CD8-positive, alpha-beta memory T cell (primary cell): ENCODE measurements at regions not wholly inside any gene's neighbourhood (a gene's known extent, or its start where the extent isn't known, plus 50 kb on each side); places are given as distances from the start of the nearest gene placed in this dataset.

Experiments
- CTCF ChIA-PET: fragments of 350-600 bp; sonication (Branson Sonifier 250); formaldehyde crosslinking; loops from one replicate; lab custom pipeline; 2021; ENCODE audit warnings: antibody characterized with exemption; lab: Charles Lee
- POLR2A ChIA-PET: fragments of 350-600 bp; sonication (Branson Sonifier 250); formaldehyde crosslinking; loops from one replicate; lab custom pipeline; 2021; ENCODE audit warnings: antibody characterized with exemption; lab: Charles Lee
- DNase-seq, 5 donors: peaks; one replicate each; pipeline versions ENCODE4 v3.0.0 to v3.0.0-alpha.2; 2020 to 2022; ENCODE audit warnings: mixed read lengths in 1 of 5
- H3K27ac ChIP-seq: one replicate; pipeline ENCODE4 v1.7.0; 2013; ENCODE audit warnings: low read depth, mild to moderate bottlenecking, low read length, moderate library complexity
- H3K27me3 ChIP-seq: 2 replicates; pipeline ENCODE4 v1.7.0; 2013; ENCODE audit warnings: low read length, mild to moderate bottlenecking; ENCODE audit not compliant: insufficient read depth, poor library complexity, severe bottlenecking
- H3K36me3 ChIP-seq: 2 replicates; pipeline ENCODE4 v1.7.0; 2013; ENCODE audit warnings: mild to moderate bottlenecking, low read length, moderate library complexity; ENCODE audit not compliant: insufficient read depth
- H3K4me1 ChIP-seq: 2 replicates; pipeline ENCODE4 v1.7.0; 2013; ENCODE audit warnings: mild to moderate bottlenecking, low read length, moderate library complexity; ENCODE audit not compliant: insufficient read depth
- H3K4me3 ChIP-seq: 2 replicates; pipeline ENCODE4 v1.7.0; 2013; ENCODE audit warnings: mild to moderate bottlenecking, low read length
- H3K9me3 ChIP-seq: 2 replicates; pipeline ENCODE4 v1.7.0; 2013; ENCODE audit warnings: mild to moderate bottlenecking, low read length
- H3K27ac Mint-ChIP-seq, 8 donors: one replicate each; pipeline ENCODE4 v1.8.0; 2020 to 2021; ENCODE audit warnings: mixed read lengths in 8 of 8, mild to moderate bottlenecking in 6 of 8, inconsistent platforms in 3 of 8, moderate library complexity in 3 of 8
- H3K27me3 Mint-ChIP-seq, 2 donors: one replicate each; pipeline ENCODE4 v1.8.0; 2020 to 2021; ENCODE audit warnings: mixed read lengths in 2 of 2, mild to moderate bottlenecking in 1 of 2, moderate library complexity in 1 of 2
- H3K36me3 Mint-ChIP-seq, 3 donors: one replicate each; pipeline ENCODE4 v1.8.0; 2020 to 2021; ENCODE audit warnings: mixed read lengths in 3 of 3, inconsistent platforms in 1 of 3, mild to moderate bottlenecking in 1 of 3
- H3K4me1 Mint-ChIP-seq, 3 donors: one replicate each; pipeline ENCODE4 v1.8.0; 2020 to 2021; ENCODE audit warnings: mixed read lengths in 3 of 3, inconsistent platforms in 1 of 3, mild to moderate bottlenecking in 1 of 3
- H3K4me3 Mint-ChIP-seq, 7 donors: one replicate each; pipeline ENCODE4 v1.8.0; 2020 to 2021; ENCODE audit warnings: mixed read lengths in 7 of 7, mild to moderate bottlenecking in 6 of 7, moderate library complexity in 4 of 7, inconsistent platforms in 2 of 7
- H3K9me3 Mint-ChIP-seq, 5 donors: one replicate each; pipeline ENCODE4 v1.8.0; 2020 to 2022; ENCODE audit warnings: mixed read lengths in 5 of 5, mild to moderate bottlenecking in 3 of 5, moderate library complexity in 2 of 5, inconsistent platforms in 1 of 5

DNA sequence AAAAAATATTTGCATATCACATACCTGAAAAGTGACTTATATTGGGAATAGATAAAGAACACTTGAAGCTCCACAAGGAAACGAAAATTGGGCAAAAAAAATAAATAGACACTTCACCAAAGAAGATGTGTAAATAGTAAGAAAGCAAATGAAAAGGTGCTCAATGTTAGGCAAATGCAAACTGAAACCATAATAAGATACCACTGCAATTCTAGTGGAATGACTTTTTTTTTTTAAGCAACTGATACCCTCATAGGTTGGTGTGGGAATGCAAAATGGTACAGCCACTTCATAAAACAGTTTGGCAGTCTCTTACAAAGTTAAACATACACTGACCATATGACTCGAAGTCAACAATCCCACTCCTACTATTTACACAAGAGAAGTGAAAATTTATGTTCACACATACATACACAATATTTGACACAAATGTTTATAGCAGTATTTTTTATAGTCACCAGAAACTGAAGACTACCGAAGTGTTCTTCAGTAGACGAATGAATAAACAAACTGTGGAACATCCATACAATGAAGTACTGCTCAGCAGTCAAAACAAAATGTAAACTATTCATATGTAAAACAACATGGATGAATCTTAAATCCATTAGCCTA, 176.3 kb downstream of the ZMAT3 start:
- H3K27me3 Mint-ChIP-seq: peaks cover 0 to 2% of the 10 kb centered on the region in 2 donors
- CTCF ChIA-PET: no interaction called here
- no peak overlapping the region for H3K4me3 Mint-ChIP-seq
- H3K36me3 Mint-ChIP-seq: no peaks in the 10 kb centered on the region
- Histone ChIP-seq H3K27ac (no peak overlapping the region), H3K9me3 (no peaks in the 10 kb centered on the region), H3K4me1 (no peaks in the 10 kb centered on the region), H3K4me3 (no peak overlapping the region), H3K27me3 (no peaks in the 10 kb centered on the region), H3K36me3 (no peaks in the 10 kb centered on the region)
- H3K9me3 Mint-ChIP-seq: peaks cover 0 to 4% (median under 1%) of the 10 kb centered on the region in 5 donors
- POLR2A ChIA-PET: no interaction called here
- H3K27ac Mint-ChIP-seq: no peak overlapping the region
- DNase-seq: no peak
- no peaks in the 10 kb centered on the region for H3K4me1 Mint-ChIP-seq
